OCI-LY7 (cell line): ENCODE measurements at regions not wholly inside any gene's neighbourhood (a gene's known extent, or its start where the extent isn't known, plus 50 kb on each side); places are given as distances from the start of the nearest gene placed in this dataset.

Experiments used
- CTCF ChIP-seq: fragments of 200-600 bp; sonication (generic); conservative IDR thresholded peaks from 2 replicates; pipeline ENCODE4 v1.5.1; 2014; ENCODE audit warnings: mild to moderate bottlenecking, antibody characterized with exemption, low read length, moderate library complexity, mixed read lengths
- EZH2phosphoT487 ChIP-seq: fragments of 200-600 bp; sonication (generic); IDR thresholded peaks from 2 replicates; pipeline ENCODE4 v1.6.1; 2018; ENCODE audit warnings: low read depth, borderline replicate concordance, mild to moderate bottlenecking, mixed run types, antibody characterized with exemption, low read length, moderate library complexity, mixed read lengths

- TF ChIP-seq CTCF (no peak), EZH2phosphoT487 (no peak)
Measured at GRCh38 chr13:76380446-76381065, 505.6 kb downstream of the KCTD12 start.
